ENCODE measurements at regions not wholly inside any gene's neighbourhood (a gene's known extent, or its start where the extent isn't known, plus 50 kb on each side); places are given as distances from the start of the nearest gene placed in this dataset.

- DNase-seq (ENCODE audit: low read depth): no peak
Measured at GRCh38 chr5:117713585-117714198, 1139.1 kb upstream of the SEMA6A start.

DNA sequence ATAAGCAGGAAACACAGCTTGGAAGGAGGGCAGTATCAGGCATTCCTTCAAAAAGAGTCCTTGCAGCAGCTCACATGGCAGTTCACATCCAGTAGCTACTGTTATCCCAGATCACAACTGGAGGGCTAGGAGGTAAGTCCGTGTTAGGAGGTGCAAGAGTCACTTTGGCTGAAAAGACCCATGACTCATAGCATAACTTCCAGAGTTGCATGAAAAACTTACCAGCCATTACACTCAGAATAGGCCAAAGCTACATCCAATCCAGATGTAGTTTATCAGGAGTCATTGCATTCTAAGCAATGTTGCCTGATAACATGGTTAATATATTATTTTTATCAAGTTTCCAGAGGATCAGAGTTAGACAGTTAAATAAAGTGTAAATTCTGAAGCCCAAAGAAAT, 1126.4 kb upstream of the SEMA6A start:
- DNase-seq (ENCODE audit: low read depth): no peak

DNA sequence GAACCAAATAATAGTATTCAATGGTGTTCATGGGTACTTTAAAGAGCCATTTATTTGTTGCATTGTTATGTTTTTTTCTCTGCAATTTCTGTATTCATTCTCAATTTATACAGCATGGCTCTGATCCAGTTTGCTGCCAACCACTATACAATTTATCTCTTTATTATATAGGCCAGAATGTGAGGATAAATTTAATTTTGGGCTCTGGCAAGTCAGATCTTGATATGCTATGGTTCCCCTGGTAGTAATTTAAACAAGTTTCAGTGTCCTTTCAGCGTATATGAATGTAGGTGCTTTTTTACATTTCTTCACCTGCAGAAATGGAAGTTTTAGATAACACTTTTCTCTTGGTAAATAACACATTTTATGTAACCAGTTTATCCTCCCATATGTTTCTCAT, 1118.0 kb upstream of the SEMA6A start:
- no peak for DNase-seq (ENCODE audit: low read depth)

GRCh38 chr5:117691081-117691870, 1116.7 kb upstream of the SEMA6A start:
- DNase-seq (ENCODE audit: low read depth): no peak

DNA sequence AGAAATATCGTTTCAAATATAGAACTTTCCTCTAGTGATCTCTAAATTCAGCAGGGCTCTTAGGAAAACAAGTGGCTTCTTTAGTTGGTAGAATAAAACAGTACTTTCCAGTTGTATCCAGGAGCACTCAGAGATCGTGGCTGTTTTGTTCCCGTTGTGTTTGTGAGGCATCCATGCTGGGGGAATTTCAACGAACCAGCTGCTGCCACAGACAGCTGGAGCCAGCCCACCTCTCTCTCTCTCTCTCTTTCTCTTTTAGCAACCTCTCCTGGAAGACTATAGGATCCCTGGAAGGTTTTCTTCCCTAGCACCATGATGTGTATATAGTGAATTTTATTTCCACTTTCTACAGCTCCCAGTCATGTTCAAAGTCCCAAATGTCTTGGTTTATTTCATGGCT, 1116.0 kb upstream of the SEMA6A start:
- no peak for DNase-seq (ENCODE audit: low read depth)

DNA sequence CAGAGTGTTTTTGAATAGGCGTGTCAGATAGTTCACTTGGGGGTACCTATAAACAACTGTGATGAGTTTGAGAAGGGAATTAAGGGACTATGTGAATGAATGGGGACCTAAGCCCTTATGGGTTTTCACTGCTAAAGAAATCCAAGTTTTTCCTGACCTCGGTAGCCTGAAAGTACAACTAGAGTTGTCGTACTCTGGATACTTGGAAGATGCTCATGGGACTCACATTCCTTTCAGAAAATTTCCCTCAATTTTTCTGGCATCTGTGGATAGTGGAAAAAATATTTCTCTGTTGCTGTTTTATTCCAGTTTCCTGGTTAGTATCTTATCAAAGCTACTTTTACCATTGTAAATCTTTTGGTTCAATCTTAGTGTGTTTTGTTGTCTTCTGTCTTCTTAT, 1112.3 kb upstream of the SEMA6A start:
- DNase-seq (ENCODE audit: low read depth): no peak

GRCh38 chr5:117682416-117682815, 1107.8 kb upstream of the SEMA6A start:
- DNase-seq (ENCODE audit: low read depth): no peak

GRCh38 chr5:117681431-117682254, 1107.0 kb upstream of the SEMA6A start:
- no peak for DNase-seq (ENCODE audit: low read depth)

GRCh38 chr5:117680426-117680825, 1105.8 kb upstream of the SEMA6A start:
- no peak for DNase-seq (ENCODE audit: low read depth)

DNA sequence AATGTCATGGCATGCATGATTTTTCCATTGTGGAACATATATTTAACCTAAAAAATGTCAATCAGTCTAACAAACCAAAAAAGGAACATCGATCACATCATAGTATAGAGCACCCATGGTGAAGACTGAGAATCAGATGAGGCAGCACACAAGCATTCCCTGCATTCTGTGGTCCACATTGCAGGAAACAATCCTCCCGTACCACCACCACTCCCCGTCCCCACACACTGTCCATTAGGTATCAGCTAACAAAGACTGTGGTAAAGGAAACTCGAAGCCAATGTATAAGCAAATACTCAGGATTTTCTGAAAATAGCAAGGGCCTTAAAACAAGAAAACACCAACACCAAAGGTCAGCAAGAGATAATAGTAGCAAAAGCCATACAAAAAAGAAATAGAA, 1104.4 kb upstream of the SEMA6A start:
- no peak for DNase-seq (ENCODE audit: low read depth)

GRCh38 chr5:117675646-117676045, 1101.0 kb upstream of the SEMA6A start:
- DNase-seq (ENCODE audit: low read depth): no peak

GRCh38 chr5:117671551-117671950, 1096.9 kb upstream of the SEMA6A start:
- DNase-seq (ENCODE audit: low read depth): no peak

- no peak for DNase-seq (ENCODE audit: low read depth)
Measured at GRCh38 chr5:117667105-117667504, 1092.5 kb upstream of the SEMA6A start.

GRCh38 chr5:117665121-117665520, 1090.5 kb upstream of the SEMA6A start:
- DNase-seq (ENCODE audit: low read depth): no peak

DNA sequence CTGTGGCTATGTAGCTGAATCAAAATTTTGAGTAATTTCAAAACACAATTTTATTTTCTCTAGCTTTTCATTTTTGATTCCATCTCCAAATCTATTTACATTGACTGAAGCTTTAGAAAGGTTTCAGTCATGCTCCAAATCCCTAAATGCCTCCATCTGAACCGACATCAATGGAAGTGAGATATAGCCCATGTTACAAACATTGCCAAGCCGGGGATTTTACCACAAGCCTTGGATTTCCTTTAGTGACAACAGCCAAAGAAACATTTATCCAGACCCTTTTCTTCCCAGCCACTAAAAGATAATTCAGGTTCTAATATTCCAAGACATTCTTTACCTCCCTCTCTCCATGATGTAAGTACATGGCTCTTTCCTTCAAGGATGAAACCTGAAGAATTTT, 1087.7 kb upstream of the SEMA6A start:
- DNase-seq (ENCODE audit: low read depth): no peak

- DNase-seq (ENCODE audit: low read depth): no peak
Measured at GRCh38 chr5:117657541-117657940, 1082.9 kb upstream of the SEMA6A start.

GRCh38 chr5:117652958-117653280, 1078.3 kb upstream of the SEMA6A start:
- no peak for DNase-seq (ENCODE audit: low read depth)

DNA sequence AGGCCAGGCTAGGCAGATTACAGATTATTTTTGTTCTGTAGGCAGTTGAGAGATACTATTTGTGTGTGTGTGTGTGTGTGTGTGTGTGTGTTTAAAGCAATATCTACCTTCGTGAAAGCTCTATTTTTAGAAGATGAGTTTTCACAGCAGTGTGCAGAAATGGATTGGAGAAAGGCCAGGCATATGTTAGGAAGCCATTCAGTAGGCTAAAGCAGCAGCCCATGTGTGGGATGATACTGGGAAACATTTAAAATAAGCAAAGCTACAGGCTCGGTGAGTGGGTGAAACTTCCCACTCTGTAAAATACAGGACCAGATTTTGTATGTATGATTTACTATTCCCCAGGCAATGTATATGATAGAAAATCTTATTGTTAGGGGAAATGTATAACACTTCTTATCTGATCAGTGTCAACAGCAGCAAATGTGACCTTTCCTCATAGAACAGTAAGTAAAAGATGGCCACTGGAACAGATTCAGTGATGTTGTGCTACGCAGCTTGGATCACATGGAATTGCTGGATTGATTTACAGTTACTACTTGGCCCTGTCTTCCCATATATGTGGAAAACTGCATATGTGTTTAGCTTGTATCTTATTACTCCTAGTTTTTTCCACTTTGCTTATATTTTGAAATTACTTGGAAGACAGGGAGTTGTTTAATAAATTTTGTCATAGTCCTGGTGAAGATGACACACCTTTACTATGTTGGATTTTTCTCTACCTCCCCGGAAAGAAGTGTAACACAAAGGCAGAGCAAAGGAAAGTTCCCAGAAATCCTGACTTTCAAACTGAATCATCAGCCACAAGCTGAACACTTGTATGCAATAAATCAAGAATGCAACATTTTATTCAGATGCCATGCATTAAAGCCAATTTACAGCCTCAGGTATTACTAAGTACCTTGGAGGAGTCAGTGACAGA, 1077.7 kb upstream of the SEMA6A start:
- no peak for DNase-seq (ENCODE audit: low read depth)

DNA sequence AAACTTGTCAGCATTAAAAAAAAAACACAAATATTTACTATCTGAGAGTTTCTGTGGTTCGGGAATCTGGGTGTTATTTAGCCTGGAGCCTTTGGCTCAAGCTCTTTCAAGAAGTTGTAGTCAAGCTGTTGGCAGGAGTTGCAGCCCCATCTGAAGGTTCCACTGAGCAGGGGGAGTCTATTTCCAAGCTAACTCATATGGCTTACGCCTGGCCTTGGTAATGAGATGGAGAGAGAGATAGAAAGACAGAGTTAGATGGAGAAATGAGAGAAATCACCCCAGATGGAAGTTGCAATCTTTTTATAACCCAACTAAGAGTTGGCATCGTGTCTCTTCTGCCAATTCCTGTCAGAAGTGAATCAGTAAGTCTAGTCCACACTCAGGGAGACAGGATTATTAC, 1075.2 kb upstream of the SEMA6A start:
- DNase-seq (ENCODE audit: low read depth): no peak

- no peak for DNase-seq (ENCODE audit: low read depth)
Measured at GRCh38 chr5:117645400-117645799, 1070.8 kb upstream of the SEMA6A start.

- no peak for DNase-seq (ENCODE audit: low read depth)
Measured at GRCh38 chr5:117638581-117638980, 1064.0 kb upstream of the SEMA6A start.

DNA sequence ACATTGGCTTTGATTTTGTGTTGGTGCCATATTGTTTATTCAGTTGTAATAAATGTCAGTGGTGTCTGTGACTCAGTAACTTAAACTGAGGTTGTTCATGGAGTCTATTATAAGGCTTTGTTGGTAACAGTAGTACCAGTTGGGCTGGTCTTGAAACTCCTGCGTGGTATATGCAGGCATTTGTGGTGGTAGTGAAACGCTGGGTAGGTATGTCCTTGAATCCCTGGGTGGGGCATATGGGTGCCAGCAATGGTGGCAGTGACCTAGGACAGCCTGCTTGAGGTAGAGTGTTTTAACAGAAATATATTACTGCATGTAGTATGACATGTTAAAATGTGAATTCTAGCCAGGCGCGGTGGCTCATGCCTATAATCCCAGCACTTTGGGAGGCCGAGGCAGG, 1058.5 kb upstream of the SEMA6A start:
- no peak for DNase-seq (ENCODE audit: low read depth)

All from stimulated activated CD8-positive, alpha-beta memory T cell treated with anti-CD3 and anti-CD28 coated beads, Interleukin-15, amount 100 ng/mL, for 1 hour (primary cell).